GM10248 (cell line): ENCODE measurements at regions not wholly inside any gene's neighbourhood (a gene's known extent, or its start where the extent isn't known, plus 50 kb on each side); places are given as distances from the start of the nearest gene placed in this dataset.
"Not testable (repeated sequence)": the region's sequence is repeated elsewhere in the genome, so short reads cannot be mapped to it uniquely, and the experiment has no call there.

Source experiments
- CTCF ChIA-PET: fragments of 300-600 bp; sonication (Branson Sonifier 250); formaldehyde crosslinking; extraction: SDS; loops from one replicate; lab custom pipeline; 2021; ENCODE audit warnings: antibody characterized with exemption; lab: Yijun Ruan, JAX
- POLR2A ChIA-PET: fragments of 350-650 bp; sonication (Branson Sonifier 250); formaldehyde crosslinking; extraction: SDS; loops from one replicate; lab custom pipeline; 2020; ENCODE audit warnings: antibody characterized with exemption; lab: Yijun Ruan, JAX
- DNase-seq: peaks from one replicate; pipeline ENCODE4 v3.0.0; 2012; ENCODE audit errors: extremely low spot score
- TF ChIP-seq, protein P1 (sequence below): IDR thresholded peaks from 2 replicates; pipeline ENCODE4 v1.5.1; 2012; ENCODE audit warnings: mild to moderate bottlenecking, low read depth; ENCODE audit errors: extremely low read depth, missing control alignments, control extremely low read depth

DNA sequence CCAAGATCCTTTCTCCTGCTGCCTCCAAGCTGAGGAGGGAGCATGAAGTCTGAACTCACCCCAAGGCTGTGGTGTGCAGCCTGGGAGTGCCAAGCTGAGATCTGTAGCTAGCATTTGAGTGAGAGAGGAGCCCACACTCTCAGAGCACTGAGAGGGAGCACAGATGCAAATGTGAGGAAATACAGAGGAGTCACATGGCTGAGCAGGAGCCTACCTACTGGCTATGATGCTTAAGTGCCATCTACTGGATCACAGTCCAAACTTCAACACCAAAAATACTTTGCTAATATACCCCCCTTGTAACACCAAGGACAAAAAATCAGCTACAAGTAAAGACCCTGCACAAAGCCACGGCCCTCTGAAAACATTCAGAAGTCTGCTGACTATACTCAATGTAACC, 94.4 kb upstream of the IMPG1 start:
- ChIA-PET CTCF (interaction anchor here (1.5 kb wide), 1 partner anchor 123 kb away, joined by 3 read pairs; no protein-coding TSS in a partner anchor), POLR2A (no interaction called here)
- no peak for DNase-seq
- TF ChIP-seq, protein P1, sequence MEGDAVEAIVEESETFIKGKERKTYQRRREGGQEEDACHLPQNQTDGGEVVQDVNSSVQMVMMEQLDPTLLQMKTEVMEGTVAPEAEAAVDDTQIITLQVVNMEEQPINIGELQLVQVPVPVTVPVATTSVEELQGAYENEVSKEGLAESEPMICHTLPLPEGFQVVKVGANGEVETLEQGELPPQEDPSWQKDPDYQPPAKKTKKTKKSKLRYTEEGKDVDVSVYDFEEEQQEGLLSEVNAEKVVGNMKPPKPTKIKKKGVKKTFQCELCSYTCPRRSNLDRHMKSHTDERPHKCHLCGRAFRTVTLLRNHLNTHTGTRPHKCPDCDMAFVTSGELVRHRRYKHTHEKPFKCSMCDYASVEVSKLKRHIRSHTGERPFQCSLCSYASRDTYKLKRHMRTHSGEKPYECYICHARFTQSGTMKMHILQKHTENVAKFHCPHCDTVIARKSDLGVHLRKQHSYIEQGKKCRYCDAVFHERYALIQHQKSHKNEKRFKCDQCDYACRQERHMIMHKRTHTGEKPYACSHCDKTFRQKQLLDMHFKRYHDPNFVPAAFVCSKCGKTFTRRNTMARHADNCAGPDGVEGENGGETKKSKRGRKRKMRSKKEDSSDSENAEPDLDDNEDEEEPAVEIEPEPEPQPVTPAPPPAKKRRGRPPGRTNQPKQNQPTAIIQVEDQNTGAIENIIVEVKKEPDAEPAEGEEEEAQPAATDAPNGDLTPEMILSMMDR = no peak

DNA sequence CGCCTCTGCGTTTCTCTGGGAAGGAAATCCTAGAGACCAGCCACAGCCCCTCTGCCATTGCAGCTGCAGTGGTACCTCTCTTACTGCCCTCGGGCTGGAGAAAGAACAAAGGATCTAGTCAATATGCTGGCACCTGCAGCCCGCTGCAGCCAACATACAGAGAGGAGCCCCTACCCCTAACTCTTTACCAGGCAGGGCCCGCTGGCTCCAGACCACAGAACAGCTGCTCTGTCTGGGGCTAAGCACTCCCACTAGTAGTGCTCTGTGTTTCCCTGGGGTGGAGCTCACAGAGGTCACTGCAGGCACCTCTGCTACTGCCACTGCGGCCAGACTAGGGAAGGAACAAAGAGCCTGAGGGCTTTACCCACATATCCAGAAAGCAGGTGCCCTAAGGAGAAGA, 93.8 kb upstream of the IMPG1 start:
- TF ChIP-seq, protein P1 = no peak
- CTCF ChIA-PET = interaction anchor here (1.0 to 1.5 kb wide), 2 partner anchors 11 to 123 kb away, joined by 3 read pairs; no protein-coding TSS in a partner anchor
- DNase-seq = no peak
- POLR2A ChIA-PET = no interaction called here

DNA sequence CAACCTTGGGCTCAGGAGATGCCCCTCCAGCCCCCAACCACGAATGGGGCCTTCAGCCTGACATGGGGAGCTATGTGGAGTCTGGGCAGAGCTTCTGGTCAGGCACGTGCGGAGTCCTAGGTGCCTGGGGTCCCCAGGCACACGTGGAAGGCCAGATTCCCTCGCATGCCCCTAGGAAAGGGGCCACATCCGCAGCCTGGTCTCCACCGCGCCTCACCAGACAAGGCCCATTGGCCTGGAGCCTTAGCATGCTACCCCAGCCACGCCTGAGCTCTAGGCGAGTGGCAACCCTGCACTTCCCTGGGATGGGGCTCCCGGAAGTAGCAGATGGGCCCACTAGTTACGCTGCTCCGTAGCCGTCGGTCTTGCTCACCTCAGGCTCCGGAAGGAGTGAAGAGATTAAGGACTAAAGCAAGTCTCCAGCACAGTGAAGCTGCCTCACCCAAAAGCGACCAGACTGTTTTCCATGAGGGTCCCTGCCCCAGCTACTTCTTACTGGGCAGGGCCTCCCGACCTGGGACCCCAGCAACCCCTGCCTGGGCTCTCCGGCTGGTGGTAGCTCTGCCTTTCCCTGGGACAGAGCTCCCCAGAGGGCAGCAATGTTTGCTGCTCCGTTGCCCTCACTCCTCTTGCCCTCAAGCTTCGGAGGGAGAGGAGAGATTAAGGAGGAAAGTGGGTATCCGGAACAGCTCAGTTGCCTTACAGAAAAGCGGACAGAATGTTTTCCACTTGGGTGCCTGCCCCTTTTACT, 93.2 kb upstream of the IMPG1 start:
- CTCF ChIA-PET = interaction anchor here (1.0 to 1.5 kb wide), 3 partner anchors 10 to 124 kb away, joined by 3 to 4 read pairs (median 3); no protein-coding TSS in a partner anchor
- DNase-seq = no peak
- POLR2A ChIA-PET = no interaction called here
- TF ChIP-seq, protein P1 = no peak

DNA sequence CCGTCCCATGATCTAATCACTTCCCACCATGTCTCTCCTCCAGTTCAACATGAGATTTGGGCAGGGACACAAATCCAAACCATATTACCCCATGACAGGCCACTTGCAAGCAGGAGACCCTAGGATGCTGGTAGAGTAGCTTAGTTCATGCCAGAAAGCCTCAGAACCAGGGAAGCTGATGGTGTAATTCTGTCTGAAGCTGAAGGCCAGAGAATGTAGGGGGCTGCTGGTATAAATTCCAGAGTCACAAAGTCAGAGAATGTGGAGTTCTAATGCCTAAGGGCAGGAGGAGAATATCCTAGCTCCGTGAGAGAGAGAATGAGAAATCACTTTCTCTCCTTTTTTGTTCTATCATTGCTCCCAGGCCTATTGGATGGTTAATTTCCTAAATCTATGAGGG, 90.3 kb upstream of the IMPG1 start:
- no peak for DNase-seq
- TF ChIP-seq, protein P1 = no peak
- ChIA-PET CTCF (interaction anchor here (1.3 kb wide), 1 partner anchor 19 kb away, joined by 3 read pairs; no protein-coding TSS in a partner anchor), POLR2A (no interaction called here)

DNA sequence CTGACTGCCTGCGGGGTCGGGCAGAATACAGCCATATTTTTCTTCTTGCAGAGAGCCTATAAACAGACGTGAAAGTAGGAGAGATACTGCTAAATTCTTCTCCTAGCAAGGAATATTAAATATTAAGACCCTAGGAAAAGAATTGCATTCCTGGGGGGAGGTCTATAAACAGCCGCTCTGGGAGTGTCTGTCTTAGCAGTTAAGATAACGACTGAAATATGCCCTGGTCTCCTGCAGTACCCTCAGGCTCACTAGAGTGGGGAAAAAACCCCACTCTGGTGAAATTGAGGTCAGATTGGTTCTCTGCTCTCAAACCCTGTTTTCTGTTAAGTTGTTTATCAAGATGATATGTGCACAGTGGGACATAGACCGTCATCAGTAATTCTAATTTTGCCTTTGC, 85.3 kb upstream of the IMPG1 start:
- DNase-seq, CTCF ChIA-PET, POLR2A ChIA-PET: not testable (repeated sequence)

DNA sequence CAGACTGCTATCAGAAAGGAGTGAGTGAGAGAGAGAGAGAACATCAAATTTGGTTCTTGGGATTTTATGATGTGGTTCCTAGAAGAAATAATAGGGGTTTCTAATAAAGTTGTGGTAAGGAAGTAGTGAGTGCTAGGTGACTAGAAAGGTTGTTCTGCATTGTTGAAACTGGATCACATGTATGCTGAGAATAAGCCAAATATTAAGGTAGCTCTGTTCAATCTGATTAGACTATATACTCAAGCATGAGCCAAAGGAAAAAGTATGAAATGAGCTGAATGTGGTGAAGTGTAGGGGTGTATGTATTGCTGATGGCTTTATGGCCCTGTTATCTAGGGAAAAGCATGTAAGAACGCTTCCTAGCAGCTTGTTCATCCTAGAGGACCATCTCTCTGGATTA, 63.0 kb upstream of the IMPG1 start:
- TF ChIP-seq, protein P1 = no peak
- no peak for DNase-seq
- ChIA-PET POLR2A (no interaction called here), CTCF (interaction anchor here (1.0 to 1.5 kb wide), 3 partner anchors 9 to 98 kb away, joined by 3 to 5 read pairs (median 4); no protein-coding TSS in a partner anchor)

DNA sequence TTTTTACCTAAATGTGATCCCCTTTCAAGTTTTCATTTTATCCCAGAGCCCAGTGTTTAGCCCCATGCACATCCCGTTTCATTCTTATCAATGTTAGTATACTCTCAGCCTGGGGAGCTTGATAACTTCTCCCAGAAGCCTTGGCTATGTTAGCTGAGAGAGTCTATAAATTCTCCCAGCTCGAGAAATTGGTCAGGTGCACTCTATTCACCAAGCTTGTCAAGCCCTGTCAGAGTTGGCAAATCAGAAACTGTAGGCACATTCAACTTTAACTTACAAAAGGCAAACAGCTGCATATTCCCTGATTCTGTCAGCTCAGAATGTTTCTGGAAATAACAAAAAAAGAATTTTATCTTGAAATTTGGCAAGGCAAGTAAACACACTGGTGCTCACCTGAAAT, 62.2 kb upstream of the IMPG1 start:
- no peak for DNase-seq
- CTCF ChIA-PET = interaction anchor here (1.5 kb wide), 1 partner anchor 10 kb away, joined by 5 read pairs; no protein-coding TSS in a partner anchor
- POLR2A ChIA-PET = no interaction called here
- TF ChIP-seq, protein P1 = no peak
